Rectal smooth muscle tissue (tissue), 1 donor: ENCODE measurements at regions not wholly inside any gene's neighbourhood (a gene's known extent, or its start where the extent isn't known, plus 50 kb on each side); places are given as distances from the start of the nearest gene placed in this dataset.

ENCODE experiments used
- H3K27ac ChIP-seq: one replicate; pipeline ENCODE4 v1.7.0; 2013; ENCODE audit warnings: low read depth, low read length, inconsistent platforms
- H3K27me3 ChIP-seq: one replicate; pipeline ENCODE4 v1.7.0; 2013; ENCODE audit warnings: low read length; ENCODE audit not compliant: control insufficient read depth, insufficient read depth
- H3K36me3 ChIP-seq: one replicate; pipeline ENCODE4 v1.7.0; 2013; ENCODE audit warnings: low read length; ENCODE audit not compliant: control insufficient read depth, insufficient read depth
- H3K4me1 ChIP-seq: one replicate; pipeline ENCODE4 v1.7.0; 2013; ENCODE audit warnings: low read length; ENCODE audit not compliant: control insufficient read depth, insufficient read depth
- H3K4me3 ChIP-seq: one replicate; pipeline ENCODE4 v1.7.0; 2013; ENCODE audit warnings: low read length
- H3K9ac ChIP-seq: one replicate; pipeline ENCODE4 v1.7.0; 2013; ENCODE audit warnings: low read length

- Histone ChIP-seq H3K27ac (no peak overlapping the region), H3K36me3 (no peaks in the 10 kb centered on the region), H3K4me1 (no peaks in the 10 kb centered on the region), H3K9ac (no peak overlapping the region), H3K4me3 (no peak overlapping the region), H3K27me3 (no peaks in the 10 kb centered on the region)
These were observed 923.5 kb downstream of the ADGRL2 start for GRCh38 chr1:82724246-82724645.

- no peaks in the 10 kb centered on the region for H3K4me1 ChIP-seq
- H3K27me3 ChIP-seq = no peaks in the 10 kb centered on the region
- H3K9ac ChIP-seq = no peak overlapping the region
- H3K36me3 ChIP-seq = no peaks in the 10 kb centered on the region
- no peak overlapping the region for H3K4me3 ChIP-seq
- no peak overlapping the region for H3K27ac ChIP-seq
These were observed 921.9 kb downstream of the ADGRL2 start for GRCh38 chr1:82722608-82723007.

DNA sequence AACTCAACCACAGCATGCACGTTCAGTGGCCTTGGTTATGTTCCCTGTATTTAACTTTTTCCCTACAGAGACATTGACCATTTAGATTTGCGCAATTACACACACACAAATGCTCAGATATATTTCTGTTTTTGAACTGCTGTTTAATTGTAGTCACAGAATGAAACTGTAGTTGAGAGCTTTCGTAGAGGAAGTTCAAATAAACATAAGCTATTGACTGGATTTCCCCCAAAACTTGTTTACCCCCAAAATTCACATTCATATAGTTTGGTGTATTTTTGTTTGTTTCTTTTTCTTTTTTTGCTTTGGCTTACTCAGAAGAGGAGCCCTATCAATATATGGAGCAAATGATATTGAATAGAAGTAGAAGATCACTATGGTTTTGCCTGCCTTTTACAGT is 921.0 kb downstream of the ADGRL2 start:
- Histone ChIP-seq H3K4me3 (no peak overlapping the region), H3K27me3 (no peaks in the 10 kb centered on the region), H3K4me1 (no peaks in the 10 kb centered on the region), H3K27ac (no peak overlapping the region), H3K9ac (no peak overlapping the region), H3K36me3 (no peaks in the 10 kb centered on the region)

DNA sequence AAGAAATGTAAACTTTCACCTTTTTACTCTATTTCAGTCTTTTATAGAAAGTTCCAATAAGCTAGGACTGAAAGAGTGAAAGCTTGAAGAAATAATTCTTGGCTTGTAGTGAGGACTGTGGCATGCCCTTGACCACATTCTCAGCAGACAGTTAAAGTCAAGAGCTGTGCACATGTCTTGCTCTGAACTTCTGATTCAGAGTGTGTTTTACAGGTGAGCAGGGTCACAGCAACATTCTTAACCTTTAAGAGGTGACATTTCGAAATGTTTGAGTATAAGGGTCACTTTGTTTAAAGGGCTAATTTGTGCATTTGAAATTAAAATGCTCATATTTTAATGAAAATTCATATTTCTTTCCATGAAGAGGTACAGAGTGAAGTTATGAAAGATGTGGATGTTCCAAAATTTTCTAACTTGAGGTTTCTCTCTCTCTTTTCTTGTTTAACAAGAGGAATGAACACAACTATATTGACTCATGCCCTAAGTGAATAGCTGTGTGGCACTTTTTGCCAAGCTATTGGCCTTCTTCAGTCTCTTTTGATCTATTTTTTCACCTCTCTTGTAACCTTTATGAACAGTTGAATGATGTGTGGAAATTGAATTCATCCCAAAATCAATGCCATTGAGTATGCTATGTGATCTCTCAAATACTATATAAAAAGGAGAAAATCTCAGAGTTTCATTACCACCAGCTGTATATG is 918.1 kb downstream of the ADGRL2 start:
- no peak overlapping the region for H3K9ac ChIP-seq

DNA sequence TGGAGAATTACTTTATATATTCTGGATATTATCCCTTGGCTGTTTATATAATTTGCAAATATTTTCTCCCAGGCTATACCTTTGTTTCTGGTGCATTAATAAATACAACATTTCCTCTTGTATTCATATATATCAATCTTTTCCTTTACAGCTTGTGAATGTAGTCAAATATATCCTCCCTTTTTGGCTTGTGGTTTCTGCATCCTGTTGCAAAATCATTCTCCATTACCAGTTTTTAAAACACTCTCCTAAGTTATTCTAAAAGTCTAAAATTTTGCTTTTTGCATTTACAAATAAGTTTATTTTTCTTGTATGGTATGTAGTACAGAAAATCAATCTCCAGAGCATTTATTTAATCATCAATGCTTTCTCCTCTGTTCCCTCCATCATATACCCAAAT is 909.4 kb downstream of the ADGRL2 start:
- Histone ChIP-seq H3K9ac (no peak overlapping the region), H3K27me3 (no peaks in the 10 kb centered on the region), H3K4me1 (no peaks in the 10 kb centered on the region), H3K27ac (no peak overlapping the region), H3K4me3 (no peak overlapping the region), H3K36me3 (no peaks in the 10 kb centered on the region)

More for the DNA sequence above, 918.1 kb downstream of the ADGRL2 start:
- Histone ChIP-seq H3K27me3 (no peaks in the 10 kb centered on the region), H3K27ac (no peak overlapping the region), H3K4me1 (no peaks in the 10 kb centered on the region), H3K4me3 (no peak overlapping the region), H3K36me3 (no peaks in the 10 kb centered on the region)

DNA sequence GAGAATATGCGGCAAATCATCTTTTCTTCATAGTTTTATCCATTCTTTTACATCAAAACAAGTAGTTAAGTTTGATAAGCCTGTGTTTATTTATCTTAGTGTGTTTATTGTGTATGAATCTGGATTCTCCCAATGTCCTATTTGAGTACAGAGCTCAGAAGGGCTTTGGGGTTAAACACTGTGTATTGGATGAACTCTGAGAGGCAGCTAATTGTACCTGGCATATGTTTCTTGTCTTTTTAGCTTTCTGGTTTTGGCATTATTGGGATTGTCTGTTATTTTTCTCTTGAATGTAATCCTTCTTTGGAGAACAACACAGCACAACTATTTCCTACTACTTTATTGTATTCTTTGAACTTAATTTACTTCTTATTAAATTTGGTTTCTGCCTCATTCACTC is 906.9 kb downstream of the ADGRL2 start:
- H3K9ac ChIP-seq = no peak overlapping the region
- no peaks in the 10 kb centered on the region for H3K4me1 ChIP-seq
- H3K27me3 ChIP-seq = no peaks in the 10 kb centered on the region
- H3K36me3 ChIP-seq = no peaks in the 10 kb centered on the region
- no peak overlapping the region for H3K27ac ChIP-seq
- H3K4me3 ChIP-seq = no peak overlapping the region

GRCh38 chr1:82706741-82707140 is 906.0 kb downstream of the ADGRL2 start:
- H3K9ac ChIP-seq = no peak overlapping the region

DNA sequence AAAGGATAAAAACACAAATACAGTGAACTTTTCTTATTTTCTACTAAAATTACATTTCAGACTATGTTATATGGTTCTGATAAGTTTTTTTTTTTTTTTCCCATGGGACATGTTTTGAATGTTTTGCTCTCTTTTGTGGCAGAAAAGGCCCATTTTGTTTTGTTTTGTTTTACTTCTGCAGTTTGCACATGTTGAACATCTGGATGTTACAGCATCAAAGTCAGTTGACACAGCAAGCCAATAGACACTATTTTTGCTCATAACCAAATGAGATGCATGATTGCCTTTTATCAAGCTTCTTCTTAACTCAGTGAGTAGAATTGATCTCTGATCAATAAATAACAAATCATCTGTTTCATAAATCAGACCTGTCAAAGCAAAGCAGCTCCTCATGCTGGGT is 904.2 kb downstream of the ADGRL2 start:
- Histone ChIP-seq H3K36me3 (no peaks in the 10 kb centered on the region), H3K4me1 (no peaks in the 10 kb centered on the region), H3K4me3 (no peak overlapping the region), H3K9ac (no peak overlapping the region), H3K27me3 (no peaks in the 10 kb centered on the region), H3K27ac (no peak overlapping the region)

More at GRCh38 chr1:82706741-82707140, 906.0 kb downstream of the ADGRL2 start:
- H3K27ac ChIP-seq = no peak overlapping the region
- H3K4me3 ChIP-seq = no peak overlapping the region
- no peaks in the 10 kb centered on the region for H3K27me3 ChIP-seq
- no peaks in the 10 kb centered on the region for H3K36me3 ChIP-seq
- no peaks in the 10 kb centered on the region for H3K4me1 ChIP-seq

GRCh38 chr1:82704393-82704792 is 903.7 kb downstream of the ADGRL2 start:
- no peaks in the 10 kb centered on the region for H3K36me3 ChIP-seq
- no peak overlapping the region for H3K27ac ChIP-seq
- no peaks in the 10 kb centered on the region for H3K4me1 ChIP-seq
- H3K27me3 ChIP-seq = no peaks in the 10 kb centered on the region
- H3K4me3 ChIP-seq = no peak overlapping the region
- H3K9ac ChIP-seq = no peak overlapping the region

- Histone ChIP-seq H3K36me3 (no peaks in the 10 kb centered on the region), H3K9ac (no peak overlapping the region), H3K27ac (no peak overlapping the region), H3K4me3 (no peak overlapping the region), H3K4me1 (no peaks in the 10 kb centered on the region), H3K27me3 (no peaks in the 10 kb centered on the region)
These were observed 903.2 kb downstream of the ADGRL2 start for GRCh38 chr1:82703951-82704350.

DNA sequence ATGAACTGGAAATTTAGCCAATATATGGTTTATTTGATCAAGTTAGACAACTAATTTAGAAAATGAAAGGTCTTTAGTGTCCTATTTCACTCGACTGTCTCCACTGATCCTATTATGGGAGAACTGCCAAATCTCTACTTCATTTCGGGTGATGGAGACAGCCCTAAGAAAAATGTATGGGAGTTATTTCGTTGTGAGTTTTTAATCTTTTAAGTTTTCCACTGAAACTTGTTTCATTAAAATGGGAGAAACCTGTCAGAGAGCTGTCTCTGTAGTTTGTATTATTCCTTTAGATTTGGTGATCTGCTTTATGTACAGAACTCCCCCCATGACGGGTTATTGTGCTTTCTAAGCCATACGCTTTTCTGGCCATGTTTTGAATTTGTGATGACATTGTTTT is 899.7 kb downstream of the ADGRL2 start:
- Histone ChIP-seq H3K4me1 (no peaks in the 10 kb centered on the region), H3K27me3 (no peaks in the 10 kb centered on the region)

DNA sequence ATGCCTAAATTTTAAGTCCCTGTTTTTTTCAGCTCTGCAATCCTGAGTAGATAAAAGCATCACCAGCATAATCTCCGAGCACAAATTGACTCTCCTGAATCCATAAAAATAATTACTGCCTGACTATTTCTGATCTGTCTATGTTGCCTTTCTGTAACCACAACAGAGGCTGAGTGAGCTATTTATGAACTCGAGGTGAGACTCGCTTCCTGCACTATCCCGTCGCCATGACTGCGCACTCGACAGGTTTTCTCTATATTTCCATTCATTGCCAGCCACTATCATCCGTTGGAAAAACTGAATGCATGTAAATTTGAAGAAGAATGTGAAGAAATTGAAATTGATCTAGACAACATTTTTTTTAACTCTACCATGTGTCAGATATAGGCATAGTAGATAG is 897.2 kb downstream of the ADGRL2 start:
- Histone ChIP-seq H3K4me3 (no peak overlapping the region), H3K27ac (no peak overlapping the region), H3K36me3 (no peaks in the 10 kb centered on the region), H3K4me1 (no peaks in the 10 kb centered on the region), H3K27me3 (no peaks in the 10 kb centered on the region), H3K9ac (no peak overlapping the region)

More for the DNA sequence above, 899.7 kb downstream of the ADGRL2 start:
- no peak overlapping the region for H3K9ac ChIP-seq
- H3K4me3 ChIP-seq = no peak overlapping the region
- no peak overlapping the region for H3K27ac ChIP-seq
- H3K36me3 ChIP-seq = no peaks in the 10 kb centered on the region

DNA sequence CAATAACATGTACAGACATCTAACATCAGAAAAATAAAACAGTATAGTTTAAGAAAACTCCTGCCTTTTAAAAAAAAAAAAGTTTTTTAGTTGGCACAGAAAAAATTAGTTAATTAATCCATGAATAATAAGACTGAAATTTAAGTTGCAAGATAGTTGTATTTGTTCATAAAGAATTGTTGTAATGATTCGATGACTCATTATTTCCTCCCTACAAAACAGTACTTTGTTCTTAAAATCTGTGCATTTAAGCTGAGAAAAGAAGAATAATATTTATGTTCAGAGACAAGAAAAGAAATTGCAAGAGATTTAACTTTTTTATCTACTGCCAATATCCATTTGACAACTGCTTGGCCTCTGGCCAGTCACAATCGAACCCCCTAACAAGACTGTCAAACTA is 894.7 kb downstream of the ADGRL2 start:
- no peak overlapping the region for H3K27ac ChIP-seq

More for the DNA sequence above, 894.7 kb downstream of the ADGRL2 start:
- Histone ChIP-seq H3K4me3 (no peak overlapping the region), H3K27me3 (no peaks in the 10 kb centered on the region), H3K36me3 (no peaks in the 10 kb centered on the region), H3K4me1 (no peaks in the 10 kb centered on the region), H3K9ac (no peak overlapping the region)
